GM12878 (cell line): ENCODE measurements at regions not wholly inside any gene's neighbourhood (a gene's known extent, or its start where the extent isn't known, plus 50 kb on each side); places are given as distances from the start of the nearest gene placed in this dataset.

Experiments used
- ATAC-seq: fragments of 200-7000 bp; cut with Tn5 transposase; 3 replicates; pipeline ENCODE4 v1.9.1; 2020; ENCODE audit warnings: mild to moderate bottlenecking, moderate library complexity
- BruUV-seq: library from RNA; stranded (reverse); fragments of 400-500 nt; replicated peaks from 2 replicates; lab custom pipeline; 2021; lab: Mats Ljungman, UMichigan
- CTCF ChIA-PET: fragments of 300-600 bp; sonication (Branson Sonifier 250); formaldehyde crosslinking; extraction: SDS; loops from one replicate; lab custom pipeline; 2021; ENCODE audit warnings: inconsistent platforms; lab: Yijun Ruan, JAX
- POLR2A ChIA-PET: fragments of 350-600 bp; formaldehyde crosslinking; extraction: SDS; loops from one replicate; lab custom pipeline; 2021; ENCODE audit warnings: inconsistent platforms; lab: Charles Lee
- RAD21 ChIA-PET: fragments of 300-600 bp; sonication (Branson Sonifier 250); formaldehyde crosslinking; loops from one replicate; lab custom pipeline; 2023; ENCODE audit warnings: antibody characterized with exemption; ENCODE audit not compliant: unreplicated experiment; lab: Charles Lee
- SMC1A ChIA-PET: fragments of 300-600 bp; sonication (Branson Sonifier 250); formaldehyde crosslinking; loops from one replicate; lab custom pipeline; 2023; ENCODE audit not compliant: unreplicated experiment, uncharacterized antibody; lab: Charles Lee
- DNase-seq: peaks from one replicate; pipeline ENCODE4 v3.0.0-alpha.2; 2011; ENCODE audit warnings: low read depth, low spot score
- FAIRE-seq: peaks from 3 replicates; lab custom pipeline; 2011; peaks lifted over from hg19 to GRCh38; lab: Jason Lieb, UNC
- H2AFZ ChIP-seq: 2 replicates; pipeline ENCODE4 v1.6.0; 2011; ENCODE audit warnings: low read depth, low read length, control low read depth; ENCODE audit not compliant: control insufficient read depth
- H3K27ac ChIP-seq: 2 replicates; pipeline ENCODE4 v1.5.1; 2011; ENCODE audit warnings: control low read depth; ENCODE audit not compliant: control insufficient read depth, insufficient read depth
- H3K27me3 ChIP-seq, 2 experiments: replicated peaks in 1 of 2; 2 replicates each; pipeline versions ENCODE4 v1.6.0 to v1.6.1; 2011; ENCODE audit warnings: low read length in 1 of 2; ENCODE audit not compliant: control insufficient read depth in 2 of 2, insufficient read depth in 2 of 2
- H3K36me3 ChIP-seq, 2 experiments: 2 replicates each; pipeline ENCODE4 v1.5.1; 2011; ENCODE audit warnings: low read length in 1 of 2; ENCODE audit not compliant: control insufficient read depth in 2 of 2, insufficient read depth in 2 of 2
- H3K4me1 ChIP-seq: 2 replicates; pipeline ENCODE4 v1.6.1; 2011; ENCODE audit warnings: mild to moderate bottlenecking, low read length, moderate library complexity, mixed read lengths; ENCODE audit not compliant: control insufficient read depth, insufficient read depth
- H3K4me2 ChIP-seq: 2 replicates; pipeline ENCODE4 v1.6.0; 2011; ENCODE audit warnings: control low read depth; ENCODE audit not compliant: control insufficient read depth, insufficient read depth
- H3K4me3 ChIP-seq: fragments of 200-600 bp; sonication (generic); 2 replicates; pipeline ENCODE4 v1.5.1; 2016
- H3K79me2 ChIP-seq: 2 replicates; pipeline ENCODE4 v1.6.0; 2011; ENCODE audit warnings: low read length; ENCODE audit not compliant: control insufficient read depth, insufficient read depth
- H3K9ac ChIP-seq: 2 replicates; pipeline ENCODE4 v1.8.0; 2011; ENCODE audit warnings: low read length, control low read depth, mixed read lengths; ENCODE audit not compliant: control insufficient read depth, insufficient read depth
- H3K9me3 ChIP-seq: replicated peaks from 3 replicates; pipeline ENCODE4 v1.5.1; 2011; ENCODE audit warnings: mild to moderate bottlenecking, low read length; ENCODE audit not compliant: control insufficient read depth, insufficient read depth
- H4K20me1 ChIP-seq: 2 replicates; pipeline ENCODE4 v1.6.0; 2011; ENCODE audit not compliant: control insufficient read depth, insufficient read depth
- CREM ChIP-seq: IDR thresholded peaks from 2 replicates; pipeline ENCODE4 v1.6.1; 2014; ENCODE audit warnings: antibody characterized with exemption, low read depth
- ELK1 ChIP-seq: IDR thresholded peaks from 2 replicates; pipeline ENCODE4 v1.6.1; 2012; ENCODE audit warnings: low read depth, low read length, improper control_type of control experiment
- LARP7 ChIP-seq: fragments of 450-650 bp; IDR thresholded peaks from 2 replicates; pipeline ENCODE4 v1.6.1; 2017; ENCODE audit warnings: mild to moderate bottlenecking
- MEF2B ChIP-seq: fragments of 450-650 bp; IDR thresholded peaks from 2 replicates; pipeline ENCODE4 v1.6.1; 2018; ENCODE audit warnings: mild to moderate bottlenecking, moderate library complexity; ENCODE audit not compliant: partially characterized antibody, poor library complexity, severe bottlenecking
- PAX8 ChIP-seq: fragments of 450-650 bp; IDR thresholded peaks from 2 replicates; pipeline ENCODE4 v1.6.1; 2017; ENCODE audit warnings: mild to moderate bottlenecking, moderate library complexity
- SMAD1 ChIP-seq: fragments of 450-650 bp; IDR thresholded peaks from 2 replicates; pipeline ENCODE4 v1.6.1; 2018; ENCODE audit warnings: mild to moderate bottlenecking, low read depth; ENCODE audit not compliant: partially characterized antibody
- ZZZ3 ChIP-seq: IDR thresholded peaks from 2 replicates; pipeline ENCODE4 v1.6.1; 2011; ENCODE audit warnings: low read depth; ENCODE audit not compliant: control insufficient read depth, insufficient read length
- WGBS: methylation state at CpG from one replicate; pipeline ENCODE4 v1.1.6; 2016; ENCODE audit warnings: low lambda C conversion rate; ENCODE audit not compliant: insufficient replicate concordance, insufficient coverage; ENCODE audit errors: missing lambda C conversion rate; 5-methylcytosine and 5-hydroxymethylcytosine counted together
- in situ Hi-C: fragments of 300-500 bp; cut with MboI; formaldehyde crosslinking; loops from 9 replicates; pipeline ENCODE4 v1.14.3; 2018; ENCODE audit warnings: mixed read lengths
- intact Hi-C: fragments of 100-400 bp; cut with micrococcal nuclease; formaldehyde crosslinking; loops from one replicate; pipeline ENCODE4 v1.14.2; 2022; ENCODE audit not compliant: unreplicated experiment

GRCh38 chr16:22631264-22631663, 120.6 kb downstream of the NPIPB5 start:
- Histone ChIP-seq H3K27ac (no peak overlapping the region), H3K27me3 (no peaks in the 10 kb centered on the region), H4K20me1 (no peaks in the 10 kb centered on the region), H3K9me3 (no peaks in the 10 kb centered on the region), H3K4me2 (no peak overlapping the region), H3K36me3 (no peaks in the 10 kb centered on the region), H3K79me2 (no peaks in the 10 kb centered on the region), H3K9ac (no peak overlapping the region), H3K4me1 (no peaks in the 10 kb centered on the region), H3K4me3 (no peak overlapping the region), H2AFZ (no peak overlapping the region)
- ChIA-PET CTCF (no interaction called here), POLR2A (no interaction called here), RAD21 (no interaction called here), SMC1A (no interaction called here)
- FAIRE-seq (no peak), ATAC-seq (no peak), DNase-seq (no peak)
- WGBS, result 39% methylated on average over 9 of the region's 9 CpGs
- in situ Hi-C loops (no loop called here), intact Hi-C loops (no loop called here)
- BruUV-seq, result no TSS peak
- TF ChIP-seq PAX8, result no peak
- no peak for TF ChIP-seq SMAD1
- TF ChIP-seq ZZZ3, result no peak

GRCh38 chr16:22632606-22633005, 121.9 kb downstream of the NPIPB5 start:
- H3K4me1 ChIP-seq, result no peaks in the 10 kb centered on the region
- WGBS, result 31% methylated on average over 4 of the region's 4 CpGs
- no peak overlapping the region for H3K4me3 ChIP-seq
- no peak overlapping the region for H3K27ac ChIP-seq
- POLR2A ChIA-PET, result no interaction called here
- DNase-seq (no peak), ATAC-seq (no peak), FAIRE-seq (no peak)
- H3K27me3 ChIP-seq, result no peaks in the 10 kb centered on the region
- H3K4me2 ChIP-seq, result no peak overlapping the region
- RAD21 ChIA-PET, result no interaction called here
- no peak for TF ChIP-seq MEF2B
- TF ChIP-seq ELK1, result no peak
- no peak for TF ChIP-seq LARP7
- TF ChIP-seq CREM, result no peak
- CTCF ChIA-PET, result no interaction called here
- H4K20me1 ChIP-seq, result no peaks in the 10 kb centered on the region
- H3K9me3 ChIP-seq, result no peaks in the 10 kb centered on the region
- no peak overlapping the region for H3K9ac ChIP-seq
- H3K79me2 ChIP-seq, result no peaks in the 10 kb centered on the region
- H3K36me3 ChIP-seq, result no peaks in the 10 kb centered on the region
- H2AFZ ChIP-seq, result no peak overlapping the region
- intact Hi-C loops, result no loop called here
- SMC1A ChIA-PET, result no interaction called here
- in situ Hi-C loops, result no loop called here
- no TSS peak for BruUV-seq
